GF-D8 (cell line): ENCODE measurements at regions not wholly inside any gene's neighbourhood (a gene's known extent, or its start where the extent isn't known, plus 50 kb on each side); places are given as distances from the start of the nearest gene placed in this dataset.

Experiments
- DNase-seq: peaks from one replicate; lab custom pipeline; 2025; lab: John Stamatoyannopoulos, UW

- no peak for DNase-seq
These were observed 171.3 kb upstream of the CST7 start for GRCh38 chr20:24777746-24778145.

- no peak for DNase-seq
These were observed 170.5 kb upstream of the CST7 start for GRCh38 chr20:24778585-24779031.

DNA sequence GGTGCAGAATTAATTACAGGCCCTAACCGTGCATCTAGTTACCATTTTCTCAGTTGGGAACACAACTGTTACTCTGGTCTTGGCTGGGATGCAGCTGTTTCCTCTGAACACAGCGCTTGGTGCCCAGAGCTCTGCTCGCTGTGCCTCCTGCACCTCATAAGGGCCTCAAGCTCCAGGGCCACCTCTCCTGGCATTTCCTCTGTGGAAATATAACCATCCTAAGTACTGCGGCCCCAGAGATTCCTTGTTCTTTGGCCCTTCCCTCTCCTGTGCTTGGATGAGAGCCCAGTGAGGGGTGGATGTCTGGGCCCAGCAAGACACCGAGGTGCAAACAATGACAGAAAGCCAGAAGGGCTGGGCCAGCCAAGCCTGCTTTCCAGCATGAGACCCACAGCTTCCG is 169.9 kb upstream of the CST7 start:
- DNase-seq: no peak

DNA sequence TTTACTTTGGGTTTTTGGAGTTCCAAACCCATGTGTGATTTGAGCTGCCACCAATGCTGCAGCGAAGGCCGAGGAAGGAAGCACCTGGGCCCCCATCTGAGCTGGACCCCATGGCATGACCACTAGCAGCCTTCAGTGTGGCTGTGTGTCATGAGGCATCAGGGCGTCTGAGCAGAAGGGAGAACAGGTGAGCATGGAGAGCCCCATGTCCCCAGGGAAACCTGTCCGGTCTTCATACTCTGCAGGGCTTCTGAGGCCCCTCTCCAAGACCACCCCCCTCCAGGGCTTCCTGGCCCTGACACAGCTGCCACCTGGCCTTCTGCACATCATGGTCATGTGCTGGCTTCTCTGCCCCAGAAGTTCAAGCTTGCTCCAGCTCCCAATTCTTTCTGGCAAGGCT is 169.1 kb upstream of the CST7 start:
- no peak for DNase-seq

DNA sequence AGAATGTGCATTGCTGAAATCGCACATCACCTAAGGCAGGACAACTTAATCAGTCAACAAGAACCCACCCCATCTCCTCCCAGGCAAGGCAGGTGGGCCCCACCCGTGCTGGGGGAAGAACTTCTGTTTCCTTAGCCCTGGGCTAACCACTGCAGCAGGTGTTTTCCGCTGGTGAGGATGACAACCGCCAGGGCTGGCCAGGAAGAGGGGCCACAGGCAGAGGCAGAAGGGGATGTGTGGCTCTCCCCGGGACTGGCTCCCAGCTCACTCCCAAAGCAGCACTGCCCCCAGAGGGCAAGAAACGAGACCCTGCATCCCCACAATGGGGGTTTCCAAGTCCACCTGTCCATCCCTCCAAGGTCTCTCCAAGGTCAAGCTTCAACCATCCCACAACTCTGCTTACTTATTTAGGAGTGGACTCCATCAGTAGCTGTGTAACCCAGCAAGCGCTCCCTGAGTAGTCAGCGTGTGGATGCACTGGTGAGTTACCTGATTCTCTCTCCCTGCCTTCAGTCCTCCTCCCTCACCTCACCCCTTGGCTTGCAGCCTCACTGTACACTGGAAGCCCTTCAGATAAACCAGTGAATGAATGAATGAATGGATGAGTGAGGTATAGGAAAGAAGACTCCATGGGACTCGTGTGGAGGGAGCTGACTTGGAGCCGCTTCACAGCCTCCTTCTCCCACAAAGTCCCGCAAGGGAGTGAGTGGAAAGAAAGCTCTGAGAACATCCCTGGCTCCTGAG is 168.2 kb upstream of the CST7 start:
- DNase-seq: no peak

- no peak for DNase-seq
These were observed 167.6 kb upstream of the CST7 start for GRCh38 chr20:24781418-24781980.

GRCh38 chr20:24782301-24782700 is 166.8 kb upstream of the CST7 start:
- DNase-seq: no peak

- DNase-seq: no peak
These were observed 166.1 kb upstream of the CST7 start for GRCh38 chr20:24782801-24783630.

DNA sequence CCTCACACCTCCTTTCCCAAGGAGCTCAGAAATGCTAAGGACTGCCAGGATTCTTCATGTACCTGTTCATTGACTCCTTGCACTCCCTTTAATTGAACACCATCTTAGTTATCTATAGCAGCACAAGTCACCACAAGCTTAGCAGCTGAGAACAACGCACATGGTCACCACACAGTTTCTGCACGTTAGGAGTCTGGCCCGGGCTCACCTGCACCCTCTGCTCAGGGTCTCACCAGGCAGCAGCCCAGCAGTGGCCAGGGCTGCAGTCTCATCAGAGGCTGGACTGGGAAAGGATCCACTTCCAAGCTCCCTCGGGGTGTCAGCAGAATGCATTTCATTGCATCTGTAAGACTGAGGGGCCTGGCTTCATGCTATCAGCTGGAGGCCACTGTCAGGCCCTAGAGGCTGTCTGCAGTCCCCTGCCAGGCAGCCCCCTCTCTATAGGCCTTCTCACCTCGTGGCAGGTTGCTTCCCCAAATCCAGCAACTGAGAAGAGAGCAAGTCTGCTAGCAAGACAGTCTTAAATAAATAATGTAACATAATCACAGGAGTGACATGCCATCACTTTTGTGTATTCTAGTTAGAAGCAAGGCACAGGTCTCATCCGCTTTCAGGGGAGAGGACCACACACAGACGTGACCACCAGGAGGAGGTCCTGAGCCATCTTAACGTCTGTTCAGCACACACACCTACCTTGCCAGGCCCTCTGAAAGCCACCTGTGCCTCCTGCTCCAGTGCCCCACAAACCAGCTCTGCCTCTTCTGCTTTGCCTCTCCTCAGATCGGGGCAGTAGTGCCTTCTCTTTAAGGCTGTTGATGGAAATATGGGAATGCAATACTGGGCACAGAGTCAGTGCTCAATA is 165.2 kb upstream of the CST7 start:
- peak; percentile 13 for DNase-seq

- peak; percentile 27 for DNase-seq
These were observed 164.5 kb upstream of the CST7 start for GRCh38 chr20:24784607-24785006.

DNA sequence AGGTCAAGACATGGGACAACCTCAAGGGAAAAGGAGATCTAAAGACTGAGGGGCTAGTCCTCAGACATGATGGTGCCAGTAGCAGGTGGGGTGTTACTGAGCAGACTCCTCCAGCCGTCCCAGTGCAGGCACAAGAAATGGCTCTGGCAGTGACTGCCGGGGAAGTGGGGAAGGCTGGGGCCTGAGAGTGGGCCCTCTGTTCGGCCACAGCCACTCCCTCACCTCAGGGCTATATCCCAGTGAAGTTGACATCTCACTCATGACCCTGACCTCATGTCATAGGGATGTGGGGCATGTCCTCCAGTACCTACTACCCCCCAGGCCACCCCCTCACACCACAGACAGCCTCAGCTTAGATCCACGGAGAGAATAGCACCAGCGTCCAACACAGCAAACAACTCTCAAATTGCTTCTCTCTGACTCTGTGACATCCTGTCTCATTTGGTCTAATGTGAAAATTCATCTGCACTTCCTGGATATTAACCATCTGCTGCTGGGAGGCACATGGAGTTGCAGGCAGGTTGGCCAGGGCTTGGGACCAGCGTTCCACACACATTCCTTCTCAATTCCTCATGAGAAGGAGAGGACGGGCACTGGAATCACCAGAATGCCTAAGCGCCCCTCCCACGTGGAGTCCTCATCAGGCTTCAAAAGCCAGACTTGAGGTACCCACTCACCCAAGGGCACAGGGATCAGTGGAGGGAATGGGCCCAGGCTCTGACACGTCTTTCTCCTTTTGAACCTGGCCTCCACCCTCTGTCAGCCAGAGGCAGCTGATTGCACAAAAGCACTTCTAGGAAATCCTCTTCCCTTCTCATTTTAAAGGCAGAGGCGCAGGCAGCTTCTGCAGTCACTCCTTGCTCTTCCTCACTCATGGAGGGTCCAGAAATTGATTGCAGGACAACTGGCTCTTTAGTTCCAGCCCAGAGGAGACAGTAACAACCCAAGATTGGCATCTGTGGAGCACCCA is 163.6 kb upstream of the CST7 start:
- peak; percentile 14 for DNase-seq

GRCh38 chr20:24786111-24786495 is 163.0 kb upstream of the CST7 start:
- no peak for DNase-seq

GRCh38 chr20:24786646-24787045 is 162.4 kb upstream of the CST7 start:
- DNase-seq: no peak

- no peak for DNase-seq
These were observed 162.0 kb upstream of the CST7 start for GRCh38 chr20:24787071-24787470.

DNA sequence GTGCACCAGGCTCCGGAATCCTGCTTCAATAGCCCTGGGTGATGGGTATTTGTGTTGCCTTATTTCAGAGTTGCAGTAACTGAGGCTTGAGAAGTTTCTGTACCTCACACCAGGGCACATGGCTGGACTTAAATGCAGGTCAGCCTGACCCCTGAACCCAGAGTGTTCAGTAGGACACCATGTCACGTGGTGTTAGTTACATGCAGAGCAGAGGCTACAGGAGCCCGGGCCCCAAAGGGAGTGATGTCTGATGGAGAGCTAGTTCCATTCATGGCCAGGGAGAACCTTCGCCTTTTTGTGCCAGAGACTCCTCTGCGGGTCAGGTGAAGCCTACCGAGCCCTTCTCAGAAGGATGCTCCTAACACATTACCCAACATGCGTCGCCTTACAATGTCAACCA is 161.4 kb upstream of the CST7 start:
- no peak for DNase-seq

- DNase-seq: no peak
These were observed 159.2 kb upstream of the CST7 start for GRCh38 chr20:24789877-24790276.

DNA sequence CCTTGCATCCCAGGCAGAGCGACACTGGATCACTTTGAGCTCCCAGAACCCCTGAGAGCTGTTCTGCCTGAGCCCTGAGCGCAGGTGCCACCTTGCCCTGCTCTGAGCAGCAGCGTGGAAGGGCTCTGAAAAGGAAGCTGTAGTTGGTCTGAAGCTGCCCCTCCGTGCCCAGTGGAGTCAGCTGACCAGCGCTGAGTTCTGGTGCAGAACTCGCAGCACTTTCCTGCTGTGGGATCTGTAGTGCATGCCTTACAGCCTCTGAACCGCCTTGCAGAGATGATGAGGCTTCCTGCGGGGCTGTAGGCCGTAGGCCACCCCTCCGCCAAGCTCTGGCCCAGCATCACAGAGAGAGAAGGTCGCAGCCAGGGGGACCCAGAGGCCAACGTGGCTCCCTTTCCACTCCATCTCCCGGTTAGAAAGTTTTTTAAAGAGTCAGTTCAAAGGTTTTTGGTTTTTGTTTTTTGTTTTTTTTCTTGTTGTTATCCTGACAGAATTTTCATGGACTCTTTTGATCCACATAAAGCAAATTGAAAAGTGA is 158.3 kb upstream of the CST7 start:
- DNase-seq: no peak

- DNase-seq: peak; percentile 55
These were observed 157.1 kb upstream of the CST7 start for GRCh38 chr20:24791953-24792352.

GRCh38 chr20:24792641-24793495 is 156.2 kb upstream of the CST7 start:
- DNase-seq: no peak

- DNase-seq: no peak
These were observed 153.6 kb upstream of the CST7 start for GRCh38 chr20:24795436-24795835.
